ENCODE measurements at regions not wholly inside any gene's neighbourhood (a gene's known extent, or its start where the extent isn't known, plus 50 kb on each side); places are given as distances from the start of the nearest gene placed in this dataset.

DNA sequence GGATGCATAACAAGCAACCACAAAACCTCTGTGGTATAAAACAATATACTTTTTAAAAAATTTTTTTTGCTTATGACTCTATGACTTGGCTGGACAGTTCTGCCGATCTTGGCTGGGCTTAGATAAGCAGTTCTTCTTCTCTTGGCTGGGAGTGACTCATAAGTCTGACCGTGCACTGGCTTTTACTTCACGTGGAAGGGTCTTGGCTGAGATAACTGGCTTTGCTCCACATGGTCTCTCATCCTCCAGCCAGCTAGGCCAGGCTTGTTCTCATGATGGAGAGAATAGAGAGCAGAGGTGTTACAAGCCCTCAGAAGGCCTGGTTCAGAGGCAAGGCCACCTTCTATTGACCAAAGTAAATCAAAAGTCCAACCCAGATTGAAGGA, 178.9 kb upstream of the SERPINE2 start:
- H3K23me2 ChIP-seq (ENCODE audit: low read depth, low read length): no peaks in the 10 kb centered on the region
- no peak overlapping the region for H2AFZ ChIP-seq (ENCODE audit: low read length)
- 57% methylated on average over 3 of the region's 3 CpGs; no CpG with 5 or more reads in 1 of the 2 experiments for WGBS, 2 experiments (ENCODE audit: extremely low coverage in 1 of 2, insufficient coverage in 1 of 2, insufficient read length in 1 of 2, insufficient replicate concordance in 2 of 2, low coverage in 1 of 2, low lambda C conversion rate in 2 of 2, missing lambda C conversion rate in 1 of 2)
- H2BK120ac ChIP-seq (replicated peaks; ENCODE audit: low read depth, low read length): no peak overlapping the region
- no peaks in the 10 kb centered on the region for H3K9me3 ChIP-seq (ENCODE audit: insufficient read depth in 2 of 2, low read depth in 1 of 2, low read length in 1 of 2)
- no peaks in the 10 kb centered on the region for H3K36me3 ChIP-seq (ENCODE audit: control insufficient read depth in 2 of 4, insufficient read depth in 4 of 4, low read length in 3 of 4)
- peaks cover 0 to 18% (median 6%) of the 10 kb centered on the region in 4 experiments; a peak in 5 of 7 replicates for H3K4me1 ChIP-seq (replicated peaks in 1 of 4; ENCODE audit: control insufficient read depth in 3 of 4, insufficient read depth in 4 of 4, low read length in 3 of 4)
- H3K9ac ChIP-seq (replicated peaks in 1 of 4; ENCODE audit: extremely low read depth in 1 of 4, low read depth in 3 of 4, low read length in 3 of 4): no peak overlapping the region
- POLR2A ChIA-PET (ENCODE audit: partially characterized antibody): interaction anchor here (1.8 kb wide), 1 partner anchor 10 kb away, joined by 4 read pairs; no protein-coding TSS in a partner anchor
- no peak overlapping the region for H3K56ac ChIP-seq (replicated peaks; ENCODE audit: insufficient read length, low read depth, low read length)
- no peak overlapping the region for H2AK5ac ChIP-seq (ENCODE audit: low read depth, low read length)
- no peak overlapping the region for H3K27ac ChIP-seq (ENCODE audit: low read depth, low read length)
- DNase-seq (ENCODE audit: low read depth in 1 of 2, low spot score in 2 of 2) (no peak), FAIRE-seq (no peak)
- H3K23ac ChIP-seq (ENCODE audit: insufficient read length): no peak overlapping the region
- no peak overlapping the region for H2BK15ac ChIP-seq (ENCODE audit: low read length)
- no peak overlapping the region for H2BK20ac ChIP-seq (ENCODE audit: low read length)
- no peak overlapping the region for H4K91ac ChIP-seq (replicated peaks; ENCODE audit: insufficient read length, low read length)
- H3K14ac ChIP-seq (ENCODE audit: insufficient read length): no peak overlapping the region
- no peaks in the 10 kb centered on the region; a peak in 1 of 7 replicates for H3K27me3 ChIP-seq (replicated peaks in 1 of 4; ENCODE audit: control insufficient read depth in 3 of 4, extremely low read depth in 1 of 4, insufficient read depth in 3 of 4, low read length in 3 of 4)
- no peak overlapping the region for H4K5ac ChIP-seq (ENCODE audit: insufficient read length, low read depth, low read length)
- H3K18ac ChIP-seq (ENCODE audit: extremely low read depth, low read length): no peak overlapping the region
- H3K79me2 ChIP-seq (ENCODE audit: control insufficient read depth in 1 of 2, insufficient read depth in 2 of 2, low read length in 2 of 2): no peaks in the 10 kb centered on the region
- CTCF ChIA-PET (ENCODE audit: partially characterized antibody): interaction anchor here (1.2 kb wide), 1 partner anchor 224 kb away, joined by 3 read pairs; no protein-coding TSS in a partner anchor
- no peak overlapping the region for H3K4ac ChIP-seq (replicated peaks; ENCODE audit: insufficient read length, low read depth, low read length)
- H3K79me1 ChIP-seq (ENCODE audit: low read depth, low read length): no peaks in the 10 kb centered on the region
- TF ChIP-seq SP1 (IDR thresholded peaks at IDR 0.05; ENCODE audit: low read depth, low read length): no peak
- H4K20me1 ChIP-seq (replicated peaks in 1 of 2; ENCODE audit: control insufficient read depth in 1 of 2, insufficient read depth in 2 of 2, low read length in 2 of 2): no peaks in the 10 kb centered on the region
- H3K4me3 ChIP-seq (ENCODE audit: extremely low read depth in 1 of 4, insufficient read depth in 2 of 4, low read depth in 3 of 4, low read length in 4 of 4): no peak overlapping the region
- H3K4me2 ChIP-seq (ENCODE audit: insufficient read depth in 1 of 2, low read depth in 2 of 2, low read length in 2 of 2): no peak overlapping the region
- no peak overlapping the region for H4K8ac ChIP-seq (ENCODE audit: extremely low read depth, insufficient read depth, low read length)
- H2BK5ac ChIP-seq (ENCODE audit: low read depth, low read length): no peak overlapping the region; the same call in 1 of the 2 replicates
- no peak overlapping the region for H2BK12ac ChIP-seq (ENCODE audit: low read depth, low read length)
